HG03039 (cell line): ENCODE measurements at regions not wholly inside any gene's neighbourhood (a gene's known extent, or its start where the extent isn't known, plus 50 kb on each side); places are given as distances from the start of the nearest gene placed in this dataset.

Source experiments
- ATAC-seq: cut with Tn5 transposase; IDR thresholded peaks from one replicate; pipeline ENCODE4 v1.9.1; 2021; ENCODE audit warnings: mild to moderate bottlenecking, moderate library complexity; ENCODE audit not compliant: unreplicated experiment

DNA sequence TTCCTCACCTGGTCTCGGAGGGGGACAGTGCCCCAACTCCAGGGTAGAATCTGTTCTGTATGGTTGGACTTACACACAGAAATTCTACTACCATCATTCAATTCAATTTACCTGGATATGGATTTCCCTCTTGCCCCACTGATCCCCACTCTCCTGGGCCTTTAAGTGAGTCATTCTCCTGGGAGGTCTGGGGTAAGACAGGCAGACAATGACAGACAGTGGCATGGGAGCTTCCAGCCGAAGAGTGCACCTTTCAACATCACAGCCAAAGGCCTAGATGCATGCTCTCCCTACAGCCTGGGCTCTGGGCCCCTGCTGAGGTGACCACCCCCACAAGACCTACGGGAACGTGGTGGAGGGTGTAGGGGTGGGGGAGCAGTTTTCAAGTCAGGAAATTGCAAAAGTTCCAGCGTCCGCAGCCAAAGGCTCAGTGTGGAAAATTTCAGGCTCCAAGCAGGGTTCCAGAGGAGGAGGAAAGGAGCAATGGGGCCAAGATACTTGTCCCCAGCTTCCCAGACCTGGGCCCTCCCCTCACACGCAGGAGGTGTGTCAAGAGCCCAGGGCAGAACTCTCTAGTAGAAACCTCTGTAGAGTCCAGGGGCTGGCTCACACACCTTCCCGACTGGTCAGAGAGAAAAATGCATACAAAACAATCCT lies 296.4 kb downstream of the CYP26B1 start:
- no peak for ATAC-seq

DNA sequence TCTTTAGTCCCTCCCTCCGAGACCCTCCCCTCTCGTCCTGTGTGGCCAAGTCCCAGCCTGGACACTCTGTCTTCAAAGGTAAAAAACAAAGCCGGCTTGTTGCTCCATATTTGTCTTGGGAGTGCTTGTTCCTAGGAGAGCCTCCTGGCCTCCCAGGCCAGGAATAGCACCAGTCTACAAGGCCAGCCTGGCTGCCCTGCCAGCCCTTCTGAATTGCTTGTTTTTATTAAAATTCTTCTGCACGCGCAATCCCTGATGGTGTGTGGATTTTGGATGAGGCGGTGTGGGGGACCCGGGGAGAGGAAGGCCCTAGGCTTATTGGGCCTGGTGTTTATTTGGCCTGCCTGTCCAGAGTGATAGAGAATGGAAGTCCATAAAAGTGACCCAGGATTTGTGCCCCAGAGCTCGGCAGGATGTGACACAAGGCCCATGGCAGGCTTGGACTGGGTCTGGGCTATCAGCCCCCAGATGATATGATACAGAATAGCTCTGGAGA lies 297.3 kb downstream of the CYP26B1 start:
- no peak for ATAC-seq

GRCh38 chr2:71849607-71850305 lies 297.9 kb downstream of the CYP26B1 start:
- no peak for ATAC-seq

- ATAC-seq: no peak
Observed at GRCh38 chr2:71849111-71849510, 298.6 kb downstream of the CYP26B1 start.

GRCh38 chr2:71846669-71847291 lies 300.9 kb downstream of the CYP26B1 start:
- no peak for ATAC-seq

GRCh38 chr2:71846072-71846471 lies 301.6 kb downstream of the CYP26B1 start:
- no peak for ATAC-seq

GRCh38 chr2:71844967-71845366 lies 302.7 kb downstream of the CYP26B1 start:
- no peak for ATAC-seq

DNA sequence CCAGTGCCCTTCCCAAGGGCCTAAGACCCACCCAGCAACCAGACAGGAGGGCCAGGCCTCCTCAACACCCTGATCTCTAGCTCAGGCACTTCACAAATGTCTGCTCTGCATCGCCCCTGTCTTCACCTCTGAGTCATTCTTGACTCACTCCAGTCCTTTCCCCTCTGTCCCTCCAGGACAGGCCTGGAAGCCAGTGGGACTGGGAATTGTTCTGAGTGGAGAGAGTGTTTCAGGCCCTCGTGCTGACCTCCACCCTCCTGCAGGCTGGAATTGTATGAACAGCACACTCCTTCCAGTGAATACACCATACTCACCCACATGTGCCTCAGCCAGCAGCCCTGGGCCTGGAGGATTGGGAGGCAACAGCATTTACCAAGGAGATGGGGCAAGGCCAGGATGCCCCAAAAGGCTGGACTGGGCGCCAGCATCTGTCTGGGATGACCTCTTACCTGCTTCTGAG lies 304.2 kb downstream of the CYP26B1 start:
- ATAC-seq: no peak

DNA sequence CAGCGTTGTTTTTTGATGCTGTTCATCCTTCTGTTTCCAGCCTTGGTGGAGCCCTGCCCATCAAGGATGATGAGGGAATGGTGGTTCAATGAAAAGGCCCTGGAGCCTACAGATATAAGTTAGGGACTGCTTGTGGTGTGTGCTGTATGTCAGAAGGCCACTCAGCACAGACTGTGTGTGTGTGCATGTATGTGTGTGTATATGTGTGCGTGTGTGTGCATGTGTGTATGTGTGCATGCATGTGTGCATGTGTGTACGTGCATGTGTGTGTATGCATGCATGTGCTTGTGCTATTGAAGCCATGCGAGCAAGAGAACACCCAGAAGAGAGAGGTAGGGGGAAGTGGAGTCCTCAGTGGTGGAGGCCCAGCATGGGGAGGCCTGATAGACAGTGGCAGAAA lies 304.9 kb downstream of the CYP26B1 start:
- ATAC-seq: no peak

GRCh38 chr2:71839826-71840225 lies 307.8 kb downstream of the CYP26B1 start:
- ATAC-seq: no peak

GRCh38 chr2:71834796-71835195 lies 312.9 kb downstream of the CYP26B1 start:
- no peak for ATAC-seq

DNA sequence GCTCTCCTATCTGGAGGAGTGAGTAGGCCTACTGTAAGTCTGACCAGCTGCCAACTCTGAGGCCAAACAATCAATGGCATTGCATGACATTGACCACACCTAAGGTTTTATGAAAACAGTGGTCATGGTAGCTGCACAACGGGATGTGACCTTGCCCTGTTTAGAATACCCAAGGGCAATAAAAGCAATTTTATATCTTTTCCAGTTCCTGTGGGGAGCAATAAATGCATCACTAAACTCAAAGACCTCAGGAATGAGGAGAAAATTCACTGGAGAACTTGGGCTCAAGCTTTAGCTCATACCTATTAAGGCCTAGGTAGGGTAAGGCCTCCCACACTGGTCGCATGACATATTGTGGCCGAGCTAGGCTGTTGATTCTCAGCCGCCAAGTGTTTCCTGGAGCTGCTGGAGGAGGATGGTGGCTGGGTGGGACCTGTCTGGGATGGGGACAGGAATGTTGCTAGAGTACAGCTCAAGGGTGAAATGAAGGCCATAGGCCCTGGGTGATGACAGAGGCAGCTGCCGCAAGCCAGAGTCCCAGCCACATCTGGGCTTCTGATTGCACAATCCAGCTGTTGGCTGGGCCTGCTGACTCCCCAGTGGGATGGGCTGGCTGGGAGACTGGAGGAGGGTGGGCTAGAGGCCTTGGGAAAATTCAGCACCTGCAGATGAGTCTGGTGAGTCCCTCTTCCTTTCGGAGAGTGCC lies 313.7 kb downstream of the CYP26B1 start:
- ATAC-seq: no peak

- no peak for ATAC-seq
Observed at GRCh38 chr2:71833272-71833671, 314.4 kb downstream of the CYP26B1 start.

- no peak for ATAC-seq
Observed at GRCh38 chr2:71832844-71833243, 314.8 kb downstream of the CYP26B1 start.

GRCh38 chr2:71832388-71832787 lies 315.3 kb downstream of the CYP26B1 start:
- ATAC-seq: no peak

DNA sequence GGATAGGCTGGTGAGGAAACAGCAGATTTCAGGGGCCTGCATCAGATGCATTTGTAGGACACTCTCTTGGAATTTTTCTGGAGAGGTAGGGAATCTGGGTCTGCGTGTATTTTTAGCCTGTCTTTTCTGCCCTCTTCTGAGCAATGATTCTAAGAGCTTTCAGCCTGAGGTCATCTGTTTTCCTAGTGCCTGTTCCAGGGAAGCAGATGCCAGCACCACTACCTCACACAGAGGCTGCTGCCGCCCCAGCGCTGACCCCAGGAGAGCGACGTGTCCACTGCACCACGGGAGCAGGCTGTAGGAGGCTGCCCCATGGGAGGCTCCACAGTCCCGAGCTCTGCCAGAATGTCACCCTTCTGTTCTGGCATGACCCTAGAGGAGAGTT lies 316.5 kb downstream of the CYP26B1 start:
- no peak for ATAC-seq

DNA sequence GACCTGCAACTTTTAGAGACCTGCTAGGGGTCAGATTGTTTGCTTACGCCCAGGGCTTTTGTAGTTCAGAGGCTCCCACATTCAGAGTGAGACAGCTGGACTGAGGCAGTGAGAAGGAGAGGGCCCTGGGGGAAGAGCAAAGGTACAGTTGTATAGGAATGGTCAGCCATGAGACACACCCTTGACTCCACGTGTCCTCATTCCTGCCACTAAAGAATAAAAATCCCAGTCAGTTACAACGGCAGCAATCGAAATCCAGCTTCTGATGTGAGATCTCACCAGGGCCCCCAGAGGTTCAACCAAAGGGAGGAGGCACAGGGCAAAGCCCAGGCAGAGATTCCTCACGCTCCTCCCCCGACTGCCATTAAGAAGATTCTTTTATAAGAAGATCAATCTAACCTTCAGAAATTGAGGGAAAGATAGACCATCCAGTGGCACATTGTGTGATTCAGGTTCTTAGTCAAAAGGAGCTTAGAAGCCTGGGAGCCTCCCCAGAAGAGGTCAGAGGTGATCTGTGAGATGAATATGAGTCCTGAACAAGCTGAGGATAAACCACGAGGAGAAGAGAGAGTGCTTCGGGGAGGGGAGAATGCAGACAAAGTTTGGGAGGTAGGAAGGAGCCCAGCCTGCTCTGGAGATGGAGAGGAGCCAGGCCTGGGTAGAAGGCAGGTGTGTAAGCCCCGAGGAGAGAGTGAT lies 317.0 kb downstream of the CYP26B1 start:
- ATAC-seq: no peak

GRCh38 chr2:71829008-71829407 lies 318.7 kb downstream of the CYP26B1 start:
- ATAC-seq: no peak

GRCh38 chr2:71827973-71828372 lies 319.7 kb downstream of the CYP26B1 start:
- no peak for ATAC-seq

DNA sequence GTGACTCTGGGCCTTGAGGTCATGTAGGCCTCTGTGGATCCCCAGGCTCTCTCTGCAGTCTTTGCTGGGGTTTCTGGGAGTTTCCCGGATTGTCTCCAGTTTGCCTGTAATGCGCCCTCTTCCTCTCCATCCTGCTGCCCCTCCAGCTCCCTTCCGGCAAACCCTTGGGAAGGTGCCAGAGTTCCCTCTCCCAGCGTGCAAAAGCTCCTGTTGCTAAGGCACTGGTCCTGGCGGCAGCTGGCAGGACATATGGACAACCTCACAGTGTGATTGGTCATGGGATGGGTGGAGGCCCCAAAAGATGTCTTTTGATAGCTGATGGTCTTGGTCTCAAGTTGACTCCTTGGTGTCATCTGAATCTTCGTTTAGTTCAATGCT lies 320.1 kb downstream of the CYP26B1 start:
- no peak for ATAC-seq
